Nephron progenitor cell (in vitro differentiated cells): ENCODE measurements at regions not wholly inside any gene's neighbourhood (a gene's known extent, or its start where the extent isn't known, plus 50 kb on each side); places are given as distances from the start of the nearest gene placed in this dataset.

Experiments
- DNase-seq: peaks from one replicate; pipeline ENCODE4 v3.0.0; 2021
- H3K27ac Mint-ChIP-seq: 2 replicates; pipeline ENCODE4 v1.8.0; 2021; ENCODE audit warnings: mild to moderate bottlenecking, moderate library complexity, mixed read lengths
- H3K27me3 Mint-ChIP-seq: 2 replicates; pipeline ENCODE4 v1.8.0; 2021; ENCODE audit warnings: mild to moderate bottlenecking, low read depth, mixed read lengths; ENCODE audit not compliant: poor library complexity
- H3K36me3 Mint-ChIP-seq: 2 replicates; pipeline ENCODE4 v1.8.0; 2021; ENCODE audit warnings: low read depth, mixed read lengths
- H3K4me1 Mint-ChIP-seq: 2 replicates; pipeline ENCODE4 v1.8.0; 2021; ENCODE audit warnings: mixed read lengths
- H3K4me3 Mint-ChIP-seq: 2 replicates; pipeline ENCODE4 v1.8.0; 2021; ENCODE audit warnings: mild to moderate bottlenecking, moderate library complexity, mixed read lengths
- H3K9me3 Mint-ChIP-seq: 2 replicates; pipeline ENCODE4 v1.8.0; 2021; ENCODE audit warnings: mild to moderate bottlenecking, moderate library complexity, mixed read lengths
- CTCF ChIP-seq: fragments of 200-600 bp; sonication (generic); IDR thresholded peaks from 2 replicates; pipeline ENCODE4 v1.5.0; 2021; ENCODE audit warnings: antibody characterized with exemption

DNA sequence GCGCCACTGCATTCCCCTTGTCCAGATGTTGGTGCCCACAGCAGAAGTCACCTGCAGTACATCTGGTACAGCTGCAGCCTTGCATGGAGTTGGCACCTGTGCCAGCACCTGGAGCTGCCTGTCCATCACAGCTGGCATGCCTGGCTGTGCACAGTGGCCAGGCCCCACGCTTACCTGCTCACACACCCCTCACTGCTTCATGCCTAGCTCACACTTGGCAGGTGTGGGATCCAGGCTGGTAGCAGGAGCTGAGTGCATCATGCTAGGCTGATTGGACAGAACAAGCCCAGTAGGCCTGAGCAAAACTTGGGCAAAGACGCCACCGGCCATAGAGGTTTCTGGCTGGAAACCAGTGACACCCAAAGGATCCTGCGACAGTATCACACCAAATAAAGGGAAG lies 402.8 kb downstream of the FOXG1 start:
- Mint-ChIP-seq H3K9me3 (peaks cover 6% of the 10 kb centered on the region), H3K27ac (no peak overlapping the region), H3K36me3 (no peaks in the 10 kb centered on the region), H3K4me3 (no peak overlapping the region), H3K4me1 (no peaks in the 10 kb centered on the region), H3K27me3 (peaks cover 5% of the 10 kb centered on the region)
- no peak for DNase-seq
- no peak for TF ChIP-seq CTCF

DNA sequence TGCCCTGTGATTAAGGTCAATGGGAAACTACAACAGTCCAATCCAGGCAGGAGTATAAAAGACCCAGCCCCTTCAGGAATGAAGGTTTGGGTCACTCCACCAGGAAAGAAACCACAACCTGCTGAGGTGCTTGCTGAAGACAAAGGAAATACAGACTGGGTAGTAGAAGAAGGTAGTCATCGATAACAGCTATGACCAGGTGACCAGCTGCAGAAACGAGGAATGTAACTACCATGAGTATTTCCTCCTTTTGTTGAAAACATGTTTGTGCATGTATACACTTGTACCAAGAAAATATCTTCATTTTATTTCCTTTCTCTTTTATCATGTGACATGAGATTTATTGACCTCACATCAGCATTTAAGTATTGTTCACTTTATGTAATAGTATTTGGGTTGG lies 409.1 kb downstream of the FOXG1 start:
- DNase-seq: no peak
- no peak overlapping the region for H3K27ac Mint-ChIP-seq
- H3K27me3 Mint-ChIP-seq: peaks cover 5% of the 10 kb centered on the region
- peaks cover 6% of the 10 kb centered on the region for H3K9me3 Mint-ChIP-seq
- no peaks in the 10 kb centered on the region for H3K4me1 Mint-ChIP-seq
- no peaks in the 10 kb centered on the region for H3K36me3 Mint-ChIP-seq
- no peak for TF ChIP-seq CTCF
- no peak overlapping the region for H3K4me3 Mint-ChIP-seq

DNA sequence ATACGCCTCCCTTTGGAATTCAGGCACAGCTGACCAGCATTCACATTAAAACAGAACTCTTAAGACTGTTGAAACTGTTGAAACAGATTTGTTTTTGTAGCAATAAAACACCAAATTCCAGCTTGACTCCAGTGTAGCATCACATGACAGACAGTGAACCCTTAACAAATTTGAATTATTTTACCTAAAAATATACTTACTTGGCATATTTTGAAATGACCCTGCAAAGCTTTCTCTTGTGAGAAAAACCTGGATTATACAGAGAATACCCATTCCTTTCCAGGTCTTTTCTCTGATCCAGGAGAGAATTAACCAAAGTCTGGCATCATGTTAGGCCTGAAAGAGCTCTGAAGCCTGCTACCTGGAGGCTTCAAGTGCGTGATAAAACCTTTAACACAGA lies 410.3 kb downstream of the FOXG1 start:
- TF ChIP-seq CTCF: no peak
- H3K4me3 Mint-ChIP-seq: no peak overlapping the region
- H3K9me3 Mint-ChIP-seq: peaks cover 6% of the 10 kb centered on the region
- H3K4me1 Mint-ChIP-seq: no peaks in the 10 kb centered on the region
- peaks cover 5% of the 10 kb centered on the region for H3K27me3 Mint-ChIP-seq
- no peak overlapping the region for H3K27ac Mint-ChIP-seq
- H3K36me3 Mint-ChIP-seq: no peaks in the 10 kb centered on the region
- DNase-seq: no peak

- Mint-ChIP-seq H3K9me3 (peaks cover 4% of the 10 kb centered on the region), H3K27ac (no peak overlapping the region), H3K4me1 (no peaks in the 10 kb centered on the region), H3K4me3 (no peak overlapping the region), H3K27me3 (peaks cover 4% of the 10 kb centered on the region), H3K36me3 (no peaks in the 10 kb centered on the region)
- TF ChIP-seq CTCF: no peak
- no peak for DNase-seq
These were observed 412.4 kb downstream of the FOXG1 start for GRCh38 chr14:29178971-29179370.

DNA sequence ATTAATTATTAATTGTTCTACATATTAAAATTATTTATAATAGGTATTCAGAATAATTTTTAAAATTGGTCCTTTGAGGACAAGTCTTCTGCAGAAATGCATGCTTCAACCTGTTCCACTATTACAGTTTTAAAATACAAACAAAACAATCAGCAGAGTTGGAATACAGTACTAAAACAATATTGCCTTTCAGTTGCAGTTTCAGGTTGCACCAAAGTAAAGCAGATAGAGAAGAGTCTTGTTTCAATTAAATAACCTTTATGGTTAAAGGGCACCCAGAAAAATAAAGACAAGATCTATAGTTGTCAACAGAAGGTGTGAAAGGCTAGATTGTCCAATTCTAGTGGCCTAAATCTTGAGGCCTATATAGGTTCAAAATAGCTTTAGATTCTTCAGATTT lies 424.5 kb downstream of the FOXG1 start:
- Mint-ChIP-seq H3K4me1 (no peaks in the 10 kb centered on the region), H3K36me3 (no peaks in the 10 kb centered on the region), H3K27ac (no peak overlapping the region), H3K27me3 (no peaks in the 10 kb centered on the region), H3K4me3 (no peak overlapping the region), H3K9me3 (peaks cover 4% of the 10 kb centered on the region)
- DNase-seq: no peak
- TF ChIP-seq CTCF: no peak

DNA sequence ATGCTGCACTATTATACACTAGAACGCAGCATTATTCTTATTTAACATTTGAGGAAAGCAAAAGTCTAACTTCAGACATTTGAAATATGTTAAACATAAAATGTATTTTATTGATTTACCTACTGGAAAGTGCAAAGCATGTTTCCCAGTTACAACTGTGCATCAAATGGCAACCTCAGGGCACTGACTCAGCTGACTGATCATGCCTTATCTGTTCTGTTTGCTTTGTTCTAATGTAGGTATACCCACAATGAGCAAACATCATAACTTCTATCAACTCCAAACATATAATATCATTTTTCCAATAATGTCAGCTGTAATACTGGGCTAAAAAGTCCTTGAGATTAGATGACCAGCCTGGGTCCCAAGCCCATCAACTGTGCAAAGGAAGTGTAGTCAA lies 431.0 kb downstream of the FOXG1 start:
- DNase-seq: no peak
- Mint-ChIP-seq H3K27me3 (peaks cover 6% of the 10 kb centered on the region), H3K4me3 (no peak overlapping the region), H3K4me1 (no peaks in the 10 kb centered on the region), H3K36me3 (no peaks in the 10 kb centered on the region), H3K27ac (no peak overlapping the region), H3K9me3 (no peaks in the 10 kb centered on the region)
- TF ChIP-seq CTCF: no peak
